Activated naive CD8-positive, alpha-beta T cell treated with anti-CD3 and anti-CD28 coated beads, Interleukin-2, amount 10 ng/mL, durations not matched to agents 7 days and 5 days (primary cell): ENCODE measurements at regions not wholly inside any gene's neighbourhood (a gene's known extent, or its start where the extent isn't known, plus 50 kb on each side); places are given as distances from the start of the nearest gene placed in this dataset.

ENCODE experiments used
- ATAC-seq: fragments of 150-1000 bp; cut with Tn5 transposase; one replicate; pipeline ENCODE4 v1.10.0; 2021; ENCODE audit warnings: low read depth, moderate library complexity
- POLR2A ChIA-PET: fragments of 350-600 bp; sonication (Branson Sonifier 250); formaldehyde crosslinking; loops from one replicate; lab custom pipeline; 2021; ENCODE audit warnings: antibody characterized with exemption; lab: Charles Lee
- DNase-seq: peaks from one replicate; pipeline ENCODE4 v3.0.0; 2021
- H3K27ac Mint-ChIP-seq: one replicate; pipeline ENCODE4 v1.8.0; 2022; ENCODE audit warnings: mild to moderate bottlenecking, mixed read lengths
- H3K27me3 Mint-ChIP-seq: one replicate; pipeline ENCODE4 v1.8.0; 2022; ENCODE audit warnings: mild to moderate bottlenecking, moderate library complexity, mixed read lengths
- H3K36me3 Mint-ChIP-seq: one replicate; pipeline ENCODE4 v1.8.0; 2021; ENCODE audit warnings: mild to moderate bottlenecking, mixed read lengths
- H3K4me1 Mint-ChIP-seq: one replicate; pipeline ENCODE4 v1.8.0; 2021; ENCODE audit warnings: mixed read lengths
- H3K4me3 Mint-ChIP-seq: one replicate; pipeline ENCODE4 v1.8.0; 2022; ENCODE audit warnings: mild to moderate bottlenecking, moderate library complexity, mixed read lengths
- H3K9me3 Mint-ChIP-seq: one replicate; pipeline ENCODE4 v1.8.0; 2021; ENCODE audit warnings: mixed read lengths

- no peaks in the 10 kb centered on the region for H3K36me3 Mint-ChIP-seq
- no peaks in the 10 kb centered on the region for H3K4me1 Mint-ChIP-seq
- H3K9me3 Mint-ChIP-seq, result no peaks in the 10 kb centered on the region
- no peaks in the 10 kb centered on the region for H3K27me3 Mint-ChIP-seq
- DNase-seq, result no peak
- no peak overlapping the region for H3K27ac Mint-ChIP-seq
- H3K4me3 Mint-ChIP-seq, result no peak overlapping the region
- POLR2A ChIA-PET, result no interaction called here
- no peak for ATAC-seq
Measured at GRCh38 chr7:34451923-34452322, 206.1 kb upstream of the NPSR1 start.

- POLR2A ChIA-PET, result no interaction called here
- H3K4me3 Mint-ChIP-seq, result no peak overlapping the region
- ATAC-seq, result no peak
- DNase-seq, result no peak
- H3K4me1 Mint-ChIP-seq, result no peaks in the 10 kb centered on the region
- no peaks in the 10 kb centered on the region for H3K9me3 Mint-ChIP-seq
- no peaks in the 10 kb centered on the region for H3K27me3 Mint-ChIP-seq
- no peak overlapping the region for H3K27ac Mint-ChIP-seq
- H3K36me3 Mint-ChIP-seq, result no peaks in the 10 kb centered on the region
Measured at GRCh38 chr7:34452363-34452762, 205.7 kb upstream of the NPSR1 start.

GRCh38 chr7:34453150-34453549 is 204.9 kb upstream of the NPSR1 start:
- no peak for DNase-seq
- Mint-ChIP-seq H3K27ac (no peak overlapping the region), H3K4me3 (no peak overlapping the region), H3K27me3 (no peaks in the 10 kb centered on the region), H3K4me1 (no peaks in the 10 kb centered on the region), H3K36me3 (no peaks in the 10 kb centered on the region), H3K9me3 (no peaks in the 10 kb centered on the region)
- no peak for ATAC-seq
- POLR2A ChIA-PET, result no interaction called here

GRCh38 chr7:34454381-34454780 is 203.6 kb upstream of the NPSR1 start:
- Mint-ChIP-seq H3K9me3 (peaks cover 2% of the 10 kb centered on the region), H3K27ac (no peak overlapping the region), H3K4me3 (no peak overlapping the region), H3K27me3 (no peaks in the 10 kb centered on the region), H3K36me3 (no peaks in the 10 kb centered on the region), H3K4me1 (no peaks in the 10 kb centered on the region)
- DNase-seq (no peak), ATAC-seq (no peak)
- POLR2A ChIA-PET, result no interaction called here

GRCh38 chr7:34457329-34457728 is 200.7 kb upstream of the NPSR1 start:
- ATAC-seq (no peak), DNase-seq (no peak)
- no peak overlapping the region for H3K27ac Mint-ChIP-seq
- POLR2A ChIA-PET, result no interaction called here
- H3K4me3 Mint-ChIP-seq, result no peak overlapping the region
- peaks cover 7% of the 10 kb centered on the region for H3K9me3 Mint-ChIP-seq
- no peaks in the 10 kb centered on the region for H3K27me3 Mint-ChIP-seq
- no peaks in the 10 kb centered on the region for H3K4me1 Mint-ChIP-seq
- H3K36me3 Mint-ChIP-seq, result no peaks in the 10 kb centered on the region

GRCh38 chr7:34463830-34464229 is 194.2 kb upstream of the NPSR1 start:
- Mint-ChIP-seq H3K9me3 (peaks cover 9% of the 10 kb centered on the region), H3K4me3 (no peak overlapping the region), H3K27me3 (no peaks in the 10 kb centered on the region), H3K36me3 (no peaks in the 10 kb centered on the region), H3K4me1 (no peaks in the 10 kb centered on the region), H3K27ac (no peak overlapping the region)
- DNase-seq (no peak), ATAC-seq (no peak)
- POLR2A ChIA-PET, result no interaction called here

GRCh38 chr7:34471844-34472243 is 186.2 kb upstream of the NPSR1 start:
- no peaks in the 10 kb centered on the region for H3K4me1 Mint-ChIP-seq
- POLR2A ChIA-PET, result no interaction called here
- H3K4me3 Mint-ChIP-seq, result no peak overlapping the region
- no peak overlapping the region for H3K27ac Mint-ChIP-seq
- H3K27me3 Mint-ChIP-seq, result no peaks in the 10 kb centered on the region
- DNase-seq (no peak), ATAC-seq (no peak)
- H3K36me3 Mint-ChIP-seq, result no peaks in the 10 kb centered on the region
- H3K9me3 Mint-ChIP-seq, result peaks cover 9% of the 10 kb centered on the region

GRCh38 chr7:34486371-34486770 is 171.6 kb upstream of the NPSR1 start:
- Mint-ChIP-seq H3K4me1 (no peaks in the 10 kb centered on the region), H3K36me3 (no peaks in the 10 kb centered on the region), H3K27me3 (no peaks in the 10 kb centered on the region), H3K9me3 (peaks cover 6% of the 10 kb centered on the region), H3K27ac (no peak overlapping the region), H3K4me3 (no peak overlapping the region)
- POLR2A ChIA-PET, result no interaction called here
- DNase-seq (no peak), ATAC-seq (no peak)

GRCh38 chr7:34487391-34488115 is 170.5 kb upstream of the NPSR1 start:
- Mint-ChIP-seq H3K36me3 (no peaks in the 10 kb centered on the region), H3K27me3 (no peaks in the 10 kb centered on the region), H3K9me3 (peaks cover 6% of the 10 kb centered on the region), H3K4me3 (no peak overlapping the region), H3K27ac (no peak overlapping the region), H3K4me1 (no peaks in the 10 kb centered on the region)
- DNase-seq (no peak), ATAC-seq (no peak)
- POLR2A ChIA-PET, result no interaction called here

GRCh38 chr7:34488766-34489165 is 169.3 kb upstream of the NPSR1 start:
- ATAC-seq (no peak), DNase-seq (no peak)
- Mint-ChIP-seq H3K4me1 (no peaks in the 10 kb centered on the region), H3K4me3 (no peak overlapping the region), H3K36me3 (no peaks in the 10 kb centered on the region), H3K9me3 (peaks cover 4% of the 10 kb centered on the region), H3K27ac (no peak overlapping the region), H3K27me3 (no peaks in the 10 kb centered on the region)
- POLR2A ChIA-PET, result no interaction called here

- H3K27me3 Mint-ChIP-seq, result no peaks in the 10 kb centered on the region
- DNase-seq (no peak), ATAC-seq (no peak)
- POLR2A ChIA-PET, result no interaction called here
- H3K4me1 Mint-ChIP-seq, result no peaks in the 10 kb centered on the region
- H3K4me3 Mint-ChIP-seq, result no peak overlapping the region
- no peak overlapping the region for H3K27ac Mint-ChIP-seq
- H3K9me3 Mint-ChIP-seq, result peaks cover 1% of the 10 kb centered on the region
- H3K36me3 Mint-ChIP-seq, result no peaks in the 10 kb centered on the region
Measured at GRCh38 chr7:34491899-34492298, 166.1 kb upstream of the NPSR1 start.

GRCh38 chr7:34493752-34494151 is 164.3 kb upstream of the NPSR1 start:
- DNase-seq (no peak), ATAC-seq (no peak)
- no peaks in the 10 kb centered on the region for H3K36me3 Mint-ChIP-seq
- no peaks in the 10 kb centered on the region for H3K27me3 Mint-ChIP-seq
- peaks cover 1% of the 10 kb centered on the region for H3K9me3 Mint-ChIP-seq
- no peaks in the 10 kb centered on the region for H3K4me1 Mint-ChIP-seq
- H3K27ac Mint-ChIP-seq, result no peak overlapping the region
- POLR2A ChIA-PET, result no interaction called here
- H3K4me3 Mint-ChIP-seq, result no peak overlapping the region

GRCh38 chr7:34497153-34497777 is 160.8 kb upstream of the NPSR1 start:
- no peaks in the 10 kb centered on the region for H3K4me1 Mint-ChIP-seq
- no peaks in the 10 kb centered on the region for H3K27me3 Mint-ChIP-seq
- DNase-seq (no peak), ATAC-seq (no peak)
- H3K36me3 Mint-ChIP-seq, result no peaks in the 10 kb centered on the region
- POLR2A ChIA-PET, result no interaction called here
- H3K9me3 Mint-ChIP-seq, result peaks cover 2% of the 10 kb centered on the region
- H3K27ac Mint-ChIP-seq, result no peak overlapping the region
- no peak overlapping the region for H3K4me3 Mint-ChIP-seq

- H3K4me1 Mint-ChIP-seq, result no peaks in the 10 kb centered on the region
- POLR2A ChIA-PET, result no interaction called here
Measured at GRCh38 chr7:34501156-34501555, 156.9 kb upstream of the NPSR1 start.

More at GRCh38 chr7:34501156-34501555, 156.9 kb upstream of the NPSR1 start:
- ATAC-seq (no peak), DNase-seq (no peak)
- Mint-ChIP-seq H3K4me3 (no peak overlapping the region), H3K27me3 (no peaks in the 10 kb centered on the region), H3K36me3 (no peaks in the 10 kb centered on the region), H3K27ac (no peak overlapping the region), H3K9me3 (peaks cover 2% of the 10 kb centered on the region)
